Small intestine (tissue), 7 donors: ENCODE measurements at regions not wholly inside any gene's neighbourhood (a gene's known extent, or its start where the extent isn't known, plus 50 kb on each side); places are given as distances from the start of the nearest gene placed in this dataset.
"Not testable (repeated sequence)": the region's sequence is repeated elsewhere in the genome, so short reads cannot be mapped to it uniquely, and the experiment has no call there.

Experiments used
- DNase-seq, 2 donors: peaks; one replicate each; pipeline versions ENCODE4 v3.0.0 to v3.0.0-alpha.2; 2013
- FAIRE-seq: peaks from 2 replicates; lab custom pipeline; 2012; peaks lifted over from hg19 to GRCh38; lab: Jason Lieb, UNC
- H3K27ac ChIP-seq, 3 donors: one replicate each; pipeline ENCODE4 v1.5.1; 2013; ENCODE audit warnings: low read length in 2 of 3, mild to moderate bottlenecking in 2 of 3, control low read depth in 1 of 3, inconsistent platforms in 1 of 3, low read depth in 1 of 3, moderate library complexity in 1 of 3
- H3K27me3 ChIP-seq, 3 donors: one replicate each; pipeline ENCODE4 v1.6.1; 2013; ENCODE audit warnings: low read length in 3 of 3, inconsistent platforms in 1 of 3; ENCODE audit not compliant: control insufficient read depth in 3 of 3, insufficient read depth in 3 of 3
- H3K36me3 ChIP-seq, 3 donors: one replicate each; pipeline ENCODE4 v1.6.1; 2013; ENCODE audit warnings: low read length in 3 of 3, inconsistent platforms in 1 of 3, low read depth in 1 of 3, mild to moderate bottlenecking in 1 of 3, moderate library complexity in 1 of 3; ENCODE audit not compliant: control insufficient read depth in 3 of 3, insufficient read depth in 2 of 3
- H3K4me1 ChIP-seq, 3 donors: one replicate each; pipeline ENCODE4 v1.6.1; 2013; ENCODE audit warnings: low read length in 2 of 3, inconsistent platforms in 1 of 3, low read depth in 1 of 3, mild to moderate bottlenecking in 1 of 3, moderate library complexity in 1 of 3; ENCODE audit not compliant: control insufficient read depth in 3 of 3, insufficient read depth in 2 of 3
- H3K4me3 ChIP-seq, 3 donors: one replicate each; pipeline ENCODE4 v1.5.1; 2013; ENCODE audit warnings: low read length in 3 of 3, control low read depth in 1 of 3, inconsistent platforms in 1 of 3, low read depth in 1 of 3, mild to moderate bottlenecking in 1 of 3, moderate library complexity in 1 of 3
- H3K9me3 ChIP-seq, 2 donors: one replicate each; pipeline ENCODE4 v1.6.1; 2013; ENCODE audit warnings: low read depth in 1 of 2, low read length in 1 of 2; ENCODE audit not compliant: control insufficient read depth in 2 of 2, insufficient read depth in 1 of 2
- WGBS, 3 donors: extraction: QIAGEN DNeasy Blood & Tissue Kit; methylation state at CpG; one replicate each; pipeline ENCODE4 v1.1.7; 2013; 5-methylcytosine and 5-hydroxymethylcytosine counted together
- donor health status: healthy with polysubstance abuse.
- donor health status: control.
- donor health status: control.
- donor health status: Bipolar disorder and iron deficiency.
- donor health status: healthy.

GRCh38 chrY:18294353-18294752 lies 252.2 kb upstream of the HSFY1 start:
- not testable (repeated sequence) for DNase-seq, H3K4me3 ChIP-seq, FAIRE-seq, H3K27ac ChIP-seq, H3K36me3 ChIP-seq, H3K9me3 ChIP-seq, H3K27me3 ChIP-seq, H3K4me1 ChIP-seq
- WGBS, 3 donors: no CpG with 5 or more reads among the region's 8 CpGs

DNA sequence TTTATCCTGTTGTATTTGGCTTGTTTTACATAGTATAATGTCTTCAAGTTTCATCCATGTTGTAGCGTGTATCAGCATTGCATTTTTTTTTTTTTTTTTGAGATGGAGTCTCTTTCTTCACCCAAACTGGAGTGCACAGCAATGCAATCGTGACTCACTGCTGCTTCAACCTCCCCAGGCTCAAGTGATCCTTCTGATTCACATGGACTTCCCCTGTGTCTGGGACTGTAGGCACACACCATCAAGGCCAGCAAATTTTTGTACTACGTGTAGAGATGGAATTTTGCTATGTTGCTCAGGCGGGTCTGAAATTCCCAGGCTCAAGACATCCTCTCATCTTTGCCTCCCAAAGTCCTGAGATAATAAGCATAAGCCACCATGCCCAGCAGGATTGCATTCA lies 248.1 kb upstream of the HSFY1 start:
- H3K4me1 ChIP-seq, H3K27me3 ChIP-seq, H3K9me3 ChIP-seq, FAIRE-seq, H3K27ac ChIP-seq, H3K36me3 ChIP-seq, H3K4me3 ChIP-seq, DNase-seq: not testable (repeated sequence)
- WGBS, 3 donors: no CpG with 5 or more reads among the region's 4 CpGs

DNA sequence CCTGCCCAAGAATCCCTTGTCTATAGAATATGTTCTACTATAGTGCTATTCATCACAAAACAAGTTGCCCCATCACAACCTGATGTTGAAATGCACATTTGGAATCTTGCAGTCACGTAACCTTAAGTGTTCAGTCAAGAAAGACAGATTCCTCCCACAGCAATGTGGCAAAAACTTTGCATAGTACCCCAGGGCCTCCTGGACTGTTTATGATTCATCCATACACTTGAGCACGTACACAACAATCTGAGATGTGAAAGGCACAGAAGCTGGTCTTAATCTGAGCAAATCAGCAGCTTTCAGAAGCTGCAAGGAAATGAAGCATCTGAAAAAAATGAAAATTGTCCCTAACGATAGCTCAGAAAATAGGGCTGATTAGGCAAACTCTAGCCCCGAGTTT lies 240.2 kb upstream of the HSFY1 start:
- H3K27ac ChIP-seq, DNase-seq, H3K27me3 ChIP-seq, H3K9me3 ChIP-seq, H3K4me3 ChIP-seq, FAIRE-seq, H3K36me3 ChIP-seq, H3K4me1 ChIP-seq: not testable (repeated sequence)
- WGBS, 3 donors: no CpG with 5 or more reads among the region's 4 CpGs

DNA sequence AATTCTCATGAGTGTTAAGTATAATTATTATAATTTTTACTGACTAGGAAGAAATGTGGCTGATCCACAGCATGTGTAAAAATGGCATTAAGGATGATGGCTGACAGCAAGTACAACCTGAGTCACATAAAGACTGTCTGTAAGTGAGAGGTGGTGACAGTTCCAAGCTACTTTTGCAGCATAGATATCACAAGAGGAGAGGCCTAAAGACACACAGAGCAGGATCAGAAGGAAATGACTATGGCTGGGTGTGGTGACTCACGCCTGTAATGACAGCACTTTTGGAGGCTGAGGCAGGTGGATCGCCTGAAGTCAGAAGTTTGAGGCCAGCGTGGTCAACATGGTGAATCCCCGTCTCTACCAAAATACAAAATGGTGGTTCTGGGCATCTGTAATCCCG lies 234.7 kb upstream of the HSFY1 start:
- WGBS, 3 donors: no CpG with 5 or more reads among the region's 5 CpGs
- not testable (repeated sequence) for H3K4me3 ChIP-seq, H3K36me3 ChIP-seq, H3K27me3 ChIP-seq, FAIRE-seq, H3K4me1 ChIP-seq, H3K27ac ChIP-seq, H3K9me3 ChIP-seq, DNase-seq

DNA sequence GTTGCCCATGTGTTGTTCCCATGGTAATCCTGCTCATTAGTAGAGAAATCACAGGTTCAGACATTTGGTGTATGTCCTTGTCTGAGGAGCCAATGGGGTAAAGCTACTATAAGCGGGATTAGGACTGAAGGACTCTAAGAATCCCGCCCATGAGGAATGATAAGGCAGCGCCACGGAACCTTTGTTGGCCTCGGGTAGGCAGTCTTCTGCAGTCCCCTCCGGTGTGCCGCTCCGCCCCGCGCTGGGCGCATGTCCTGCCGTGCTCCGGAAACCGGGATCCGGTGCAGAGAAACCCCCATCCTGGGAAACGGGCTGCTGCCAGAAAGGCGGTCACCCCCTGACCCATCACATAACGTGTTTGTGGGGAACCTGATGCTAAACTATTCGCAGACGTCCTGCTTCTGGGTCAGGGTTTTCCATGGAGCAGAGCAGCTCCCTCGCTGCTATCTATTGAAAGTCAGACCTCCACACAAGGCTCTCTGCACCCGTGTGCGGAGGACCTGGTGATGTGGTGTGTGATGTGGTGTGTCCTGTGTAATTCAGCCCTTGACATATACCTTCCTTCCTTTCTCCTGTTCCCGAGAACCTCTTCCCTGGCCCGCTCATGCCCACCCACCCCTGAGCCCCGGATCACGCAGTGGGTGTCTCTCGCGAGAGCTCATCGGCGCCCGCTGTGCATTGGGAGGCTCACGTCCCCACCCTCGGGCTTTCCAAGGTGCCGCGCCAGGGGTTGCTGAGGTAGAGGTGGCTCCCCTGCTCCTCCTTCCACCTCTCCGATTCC lies 220.8 kb upstream of the HSFY1 start:
- not testable (repeated sequence) for FAIRE-seq, H3K4me3 ChIP-seq, H3K36me3 ChIP-seq, H3K9me3 ChIP-seq, DNase-seq, H3K4me1 ChIP-seq, H3K27ac ChIP-seq, H3K27me3 ChIP-seq
- WGBS, 3 donors: no CpG with 5 or more reads among the region's 37 CpGs

DNA sequence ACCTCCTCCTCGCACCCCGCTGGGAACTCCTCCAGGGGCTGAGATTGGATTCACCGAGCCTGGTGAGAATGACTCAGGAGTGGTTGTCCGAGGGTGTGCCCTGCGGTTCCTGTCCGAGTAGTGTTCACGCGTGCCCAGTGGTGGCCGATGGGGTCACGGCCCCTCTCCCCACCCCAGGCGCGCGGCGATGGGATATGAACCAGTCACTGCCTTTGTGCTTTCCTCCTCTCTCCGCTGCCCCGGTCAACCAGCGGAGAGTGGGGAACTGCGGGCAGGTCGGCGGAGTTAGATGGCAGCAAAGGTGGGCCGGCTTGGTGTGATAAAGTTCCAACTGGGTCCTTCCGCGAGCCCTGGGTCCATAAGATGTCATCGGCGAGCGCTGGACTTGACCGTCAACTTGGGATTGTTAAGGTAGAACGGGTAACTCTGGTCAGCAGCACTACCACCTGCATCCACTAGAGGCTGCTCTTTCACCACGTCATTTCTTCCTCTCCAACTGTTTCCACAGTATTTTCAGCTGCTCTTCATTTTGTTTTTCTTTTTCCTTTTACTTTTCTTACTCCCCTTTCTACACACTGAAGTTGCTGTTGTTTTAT lies 220.1 kb upstream of the HSFY1 start:
- H3K9me3 ChIP-seq, DNase-seq, H3K36me3 ChIP-seq, H3K4me1 ChIP-seq, H3K27me3 ChIP-seq, H3K27ac ChIP-seq, H3K4me3 ChIP-seq, FAIRE-seq: not testable (repeated sequence)
- WGBS, 3 donors: no CpG with 5 or more reads among the region's 29 CpGs

DNA sequence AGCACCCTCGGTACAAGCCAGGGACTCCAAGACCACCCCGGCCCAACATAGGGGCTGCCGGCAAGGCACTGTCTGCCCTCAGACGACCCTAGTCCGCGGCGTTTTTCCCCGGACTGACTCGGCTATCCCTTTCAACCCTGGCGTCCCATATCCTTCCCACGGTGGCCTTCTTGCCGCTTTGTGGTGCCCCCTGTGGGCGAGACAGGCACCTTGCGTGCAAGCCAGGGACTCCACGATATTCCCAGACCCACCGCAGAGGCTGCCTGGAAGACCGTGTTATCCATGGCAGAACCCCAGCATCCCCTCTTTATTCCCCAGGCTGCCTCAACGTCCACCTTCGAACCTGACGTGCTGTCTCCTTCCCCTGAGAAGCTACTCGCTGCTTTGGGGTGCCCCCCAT lies 204.0 kb upstream of the HSFY1 start:
- FAIRE-seq, H3K36me3 ChIP-seq: not testable (repeated sequence)
- no CpG with 5 or more reads among the region's 21 CpGs for WGBS, 3 donors

More for the DNA sequence above, 204.0 kb upstream of the HSFY1 start:
- not testable (repeated sequence) for H3K4me3 ChIP-seq, H3K9me3 ChIP-seq, H3K4me1 ChIP-seq, DNase-seq, H3K27ac ChIP-seq, H3K27me3 ChIP-seq
